ENCODE measurements at regions not wholly inside any gene's neighbourhood (a gene's known extent, or its start where the extent isn't known, plus 50 kb on each side); places are given as distances from the start of the nearest gene placed in this dataset.

DNA sequence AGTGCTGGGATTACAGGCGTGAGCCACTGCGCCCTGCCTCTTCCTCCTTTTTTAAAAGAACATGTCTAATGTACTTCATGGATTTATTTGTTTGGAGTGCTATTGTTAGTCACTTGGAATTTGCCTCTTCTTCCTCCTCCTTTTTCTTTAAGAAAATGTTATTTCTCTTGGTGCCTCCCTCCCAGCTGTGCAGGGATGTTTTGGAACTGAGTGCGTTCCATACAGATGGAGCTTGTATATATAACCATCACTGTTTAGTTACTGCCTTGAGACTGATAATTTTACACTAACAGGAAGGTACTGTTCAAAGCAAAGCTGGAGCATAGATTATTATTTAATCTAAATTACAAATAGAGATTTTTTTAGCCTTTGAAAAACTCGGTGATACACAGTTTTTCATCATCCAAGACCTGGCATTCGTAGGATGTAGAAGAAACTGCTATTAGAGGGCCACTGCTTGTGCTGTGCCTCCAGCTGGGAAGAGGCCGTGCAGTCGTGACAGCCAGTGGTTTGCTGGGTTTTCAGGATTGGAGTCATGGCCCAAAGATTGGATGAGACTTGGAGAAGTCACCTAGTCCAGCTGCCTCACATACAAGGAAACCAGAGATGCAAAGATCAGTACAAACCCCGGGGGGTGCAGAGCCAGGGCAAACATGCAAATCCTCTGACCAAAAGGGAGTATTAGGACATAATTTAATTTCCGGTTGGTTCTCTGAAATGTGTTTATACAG is 123.1 kb downstream of the PLEKHG1 start:
- Histone ChIP-seq H3K4me1 (ENCODE audit: control insufficient read depth, insufficient read depth, low read length, unreplicated experiment) (no peaks in the 10 kb centered on the region), H3K4me3 (ENCODE audit: low read depth, low read length) (no peak overlapping the region), H3K79me2 (ENCODE audit: control insufficient read depth, insufficient read depth, low read length, unreplicated experiment) (no peaks in the 10 kb centered on the region), H2AFZ (ENCODE audit: low read length, unreplicated experiment) (no peak overlapping the region), H3K27ac (ENCODE audit: low read depth, low read length) (no peak overlapping the region), H3K36me3 (ENCODE audit: insufficient read depth, low read length) (no peaks in the 10 kb centered on the region), H3K27me3 (ENCODE audit: insufficient read depth, low read length) (peaks cover 44% of the 10 kb centered on the region)

- Histone ChIP-seq H3K4me1 (ENCODE audit: control insufficient read depth, insufficient read depth, low read length, unreplicated experiment) (no peaks in the 10 kb centered on the region), H3K27ac (ENCODE audit: low read depth, low read length) (no peak overlapping the region), H3K36me3 (ENCODE audit: insufficient read depth, low read length) (no peaks in the 10 kb centered on the region), H3K4me3 (ENCODE audit: low read depth, low read length) (no peak overlapping the region), H2AFZ (ENCODE audit: low read length, unreplicated experiment) (no peak overlapping the region), H3K27me3 (ENCODE audit: insufficient read depth, low read length) (peaks cover 44% of the 10 kb centered on the region), H3K79me2 (ENCODE audit: control insufficient read depth, insufficient read depth, low read length, unreplicated experiment) (no peaks in the 10 kb centered on the region)
These were observed 123.6 kb downstream of the PLEKHG1 start for GRCh38 chr6:150723345-150723658.

- no peak overlapping the region for H2AFZ ChIP-seq (ENCODE audit: low read length, unreplicated experiment)
- no peaks in the 10 kb centered on the region for H3K79me2 ChIP-seq (ENCODE audit: control insufficient read depth, insufficient read depth, low read length, unreplicated experiment)
- H3K4me1 ChIP-seq (ENCODE audit: control insufficient read depth, insufficient read depth, low read length, unreplicated experiment), result no peaks in the 10 kb centered on the region
- H3K36me3 ChIP-seq (ENCODE audit: insufficient read depth, low read length), result no peaks in the 10 kb centered on the region
- no peak overlapping the region for H3K4me3 ChIP-seq (ENCODE audit: low read depth, low read length)
- no peak overlapping the region for H3K27ac ChIP-seq (ENCODE audit: low read depth, low read length)
- H3K27me3 ChIP-seq (ENCODE audit: insufficient read depth, low read length), result peaks cover 44% of the 10 kb centered on the region
These were observed 124.2 kb downstream of the PLEKHG1 start for GRCh38 chr6:150723857-150724256.

DNA sequence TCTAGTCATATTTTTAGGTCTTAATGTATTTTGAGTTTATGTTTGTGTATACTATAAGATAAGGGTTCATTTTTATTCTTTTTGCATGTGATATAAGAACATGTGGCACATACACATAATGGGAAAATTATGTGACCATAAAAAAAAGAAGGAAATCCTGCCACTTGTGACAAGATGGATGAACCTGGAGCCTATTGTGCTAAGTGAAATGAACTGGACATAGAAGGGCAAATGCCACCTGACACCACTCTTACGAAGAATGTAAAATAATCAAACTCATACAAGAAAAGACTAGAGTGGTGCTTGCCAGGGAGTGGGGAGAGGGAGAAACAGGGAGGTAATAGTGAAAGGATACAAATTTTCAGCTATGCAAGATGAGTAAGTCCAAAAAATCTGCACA is 126.1 kb downstream of the PLEKHG1 start:
- H3K79me2 ChIP-seq (ENCODE audit: control insufficient read depth, insufficient read depth, low read length, unreplicated experiment), result no peaks in the 10 kb centered on the region
- H3K4me1 ChIP-seq (ENCODE audit: control insufficient read depth, insufficient read depth, low read length, unreplicated experiment), result no peaks in the 10 kb centered on the region
- H3K4me3 ChIP-seq (ENCODE audit: low read depth, low read length), result no peak overlapping the region
- H3K36me3 ChIP-seq (ENCODE audit: insufficient read depth, low read length), result no peaks in the 10 kb centered on the region
- peaks cover 28% of the 10 kb centered on the region for H3K27me3 ChIP-seq (ENCODE audit: insufficient read depth, low read length)
- H2AFZ ChIP-seq (ENCODE audit: low read length, unreplicated experiment), result no peak overlapping the region
- H3K27ac ChIP-seq (ENCODE audit: low read depth, low read length), result no peak overlapping the region

DNA sequence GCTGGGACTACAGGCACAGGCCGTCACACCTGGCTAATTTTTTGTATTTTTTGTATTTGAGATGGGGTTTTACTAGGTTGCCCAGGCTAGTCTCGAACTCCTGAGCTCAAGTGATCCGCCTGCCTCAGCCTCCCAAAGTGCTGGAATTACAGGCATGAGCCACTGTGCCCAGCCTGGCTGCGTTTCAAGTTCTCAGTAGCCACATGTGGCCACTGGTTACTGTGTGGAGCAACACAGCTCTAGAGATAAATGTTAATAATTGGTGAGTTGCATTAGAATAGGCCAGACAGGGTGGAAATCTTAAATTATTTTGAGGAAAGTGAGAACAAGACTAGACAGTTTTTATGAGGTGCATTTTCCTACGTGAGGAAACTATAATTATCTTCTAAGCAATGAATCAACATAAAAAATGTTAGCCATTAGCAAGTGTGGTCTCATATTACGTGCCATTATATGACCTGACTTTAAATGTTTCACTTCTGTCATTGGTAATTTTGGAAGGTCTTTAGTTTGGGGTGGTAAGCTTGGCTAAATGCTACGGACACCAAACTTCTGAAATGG is 129.6 kb downstream of the PLEKHG1 start:
- Histone ChIP-seq H3K36me3 (ENCODE audit: insufficient read depth, low read length) (no peaks in the 10 kb centered on the region), H3K4me1 (ENCODE audit: control insufficient read depth, insufficient read depth, low read length, unreplicated experiment) (no peaks in the 10 kb centered on the region), H3K79me2 (ENCODE audit: control insufficient read depth, insufficient read depth, low read length, unreplicated experiment) (no peaks in the 10 kb centered on the region), H2AFZ (ENCODE audit: low read length, unreplicated experiment) (no peak overlapping the region), H3K4me3 (ENCODE audit: low read depth, low read length) (no peak overlapping the region), H3K27me3 (ENCODE audit: insufficient read depth, low read length) (peaks cover 6% of the 10 kb centered on the region; the same call in 1 of the 2 replicates), H3K27ac (ENCODE audit: low read depth, low read length) (no peak overlapping the region)

- Histone ChIP-seq H3K27ac (ENCODE audit: low read depth, low read length) (no peak overlapping the region), H3K4me1 (ENCODE audit: control insufficient read depth, insufficient read depth, low read length, unreplicated experiment) (no peaks in the 10 kb centered on the region), H3K27me3 (ENCODE audit: insufficient read depth, low read length) (peaks cover 6% of the 10 kb centered on the region; the same call in 1 of the 2 replicates), H3K36me3 (ENCODE audit: insufficient read depth, low read length) (no peaks in the 10 kb centered on the region), H2AFZ (ENCODE audit: low read length, unreplicated experiment) (no peak overlapping the region), H3K79me2 (ENCODE audit: control insufficient read depth, insufficient read depth, low read length, unreplicated experiment) (no peaks in the 10 kb centered on the region), H3K4me3 (ENCODE audit: low read depth, low read length) (no peak overlapping the region)
These were observed 131.2 kb downstream of the PLEKHG1 start for GRCh38 chr6:150730801-150731457.

GRCh38 chr6:150732765-150733539 is 132.6 kb upstream of the MTHFD1L start:
- Histone ChIP-seq H3K27me3 (ENCODE audit: insufficient read depth, low read length) (no peaks in the 10 kb centered on the region), H2AFZ (ENCODE audit: low read length, unreplicated experiment) (no peak overlapping the region), H3K36me3 (ENCODE audit: insufficient read depth, low read length) (no peaks in the 10 kb centered on the region), H3K4me3 (ENCODE audit: low read depth, low read length) (no peak overlapping the region), H3K27ac (ENCODE audit: low read depth, low read length) (no peak overlapping the region), H3K4me1 (ENCODE audit: control insufficient read depth, insufficient read depth, low read length, unreplicated experiment) (no peaks in the 10 kb centered on the region), H3K79me2 (ENCODE audit: control insufficient read depth, insufficient read depth, low read length, unreplicated experiment) (no peaks in the 10 kb centered on the region)

- no peaks in the 10 kb centered on the region for H3K4me1 ChIP-seq (ENCODE audit: control insufficient read depth, insufficient read depth, low read length, unreplicated experiment)
- H3K4me3 ChIP-seq (ENCODE audit: low read depth, low read length), result no peak overlapping the region
- no peak overlapping the region for H3K27ac ChIP-seq (ENCODE audit: low read depth, low read length)
- no peaks in the 10 kb centered on the region for H3K27me3 ChIP-seq (ENCODE audit: insufficient read depth, low read length)
- no peaks in the 10 kb centered on the region for H3K36me3 ChIP-seq (ENCODE audit: insufficient read depth, low read length)
- H2AFZ ChIP-seq (ENCODE audit: low read length, unreplicated experiment), result no peak overlapping the region
- H3K79me2 ChIP-seq (ENCODE audit: control insufficient read depth, insufficient read depth, low read length, unreplicated experiment), result no peaks in the 10 kb centered on the region
These were observed 131.8 kb upstream of the MTHFD1L start for GRCh38 chr6:150733726-150734125.

- H3K4me1 ChIP-seq (ENCODE audit: control insufficient read depth, insufficient read depth, low read length, unreplicated experiment), result no peaks in the 10 kb centered on the region
- no peak overlapping the region for H3K4me3 ChIP-seq (ENCODE audit: low read depth, low read length)
- no peaks in the 10 kb centered on the region for H3K36me3 ChIP-seq (ENCODE audit: insufficient read depth, low read length)
- no peak overlapping the region for H3K27ac ChIP-seq (ENCODE audit: low read depth, low read length)
- H3K27me3 ChIP-seq (ENCODE audit: insufficient read depth, low read length), result no peaks in the 10 kb centered on the region
- H2AFZ ChIP-seq (ENCODE audit: low read length, unreplicated experiment), result no peak overlapping the region
- no peaks in the 10 kb centered on the region for H3K79me2 ChIP-seq (ENCODE audit: control insufficient read depth, insufficient read depth, low read length, unreplicated experiment)
These were observed 131.3 kb upstream of the MTHFD1L start for GRCh38 chr6:150734235-150734634.

DNA sequence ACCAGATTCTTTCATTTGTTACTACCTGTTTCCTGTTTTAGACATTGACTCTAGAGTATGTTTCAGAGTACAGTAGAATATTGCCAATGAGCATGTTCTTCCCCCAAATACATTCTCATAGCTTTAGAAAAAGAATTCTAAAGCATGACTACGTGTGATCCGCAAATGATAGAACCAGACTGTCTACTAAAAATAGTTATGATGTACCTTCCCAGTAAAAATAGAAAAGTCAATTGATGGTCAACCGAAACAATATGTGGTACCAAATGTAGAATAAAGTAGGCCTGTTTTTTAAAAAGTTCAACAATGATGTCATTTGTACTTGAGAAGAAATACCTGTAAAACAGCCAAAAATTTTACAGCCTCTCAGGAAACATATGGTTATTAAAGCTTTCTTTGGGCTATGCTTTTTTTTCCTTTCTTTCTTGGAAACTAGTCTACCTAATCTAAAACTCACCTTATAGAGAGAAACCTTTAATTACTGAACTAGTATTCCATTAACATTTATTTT is 130.1 kb upstream of the MTHFD1L start:
- no peaks in the 10 kb centered on the region for H3K36me3 ChIP-seq (ENCODE audit: insufficient read depth, low read length)
- no peaks in the 10 kb centered on the region for H3K79me2 ChIP-seq (ENCODE audit: control insufficient read depth, insufficient read depth, low read length, unreplicated experiment)
- H3K27ac ChIP-seq (ENCODE audit: low read depth, low read length), result no peak overlapping the region
- H2AFZ ChIP-seq (ENCODE audit: low read length, unreplicated experiment), result no peak overlapping the region
- H3K4me3 ChIP-seq (ENCODE audit: low read depth, low read length), result no peak overlapping the region
- no peaks in the 10 kb centered on the region for H3K4me1 ChIP-seq (ENCODE audit: control insufficient read depth, insufficient read depth, low read length, unreplicated experiment)
- peaks cover 8% of the 10 kb centered on the region; the same call in 1 of the 2 replicates for H3K27me3 ChIP-seq (ENCODE audit: insufficient read depth, low read length)

Data from ACC112 (cell line).